ENCODE measurements at regions not wholly inside any gene's neighbourhood (a gene's known extent, or its start where the extent isn't known, plus 50 kb on each side); places are given as distances from the start of the nearest gene placed in this dataset.
"Not testable (repeated sequence)": the region's sequence is repeated elsewhere in the genome, so short reads cannot be mapped to it uniquely, and the experiment has no call there.

DNA sequence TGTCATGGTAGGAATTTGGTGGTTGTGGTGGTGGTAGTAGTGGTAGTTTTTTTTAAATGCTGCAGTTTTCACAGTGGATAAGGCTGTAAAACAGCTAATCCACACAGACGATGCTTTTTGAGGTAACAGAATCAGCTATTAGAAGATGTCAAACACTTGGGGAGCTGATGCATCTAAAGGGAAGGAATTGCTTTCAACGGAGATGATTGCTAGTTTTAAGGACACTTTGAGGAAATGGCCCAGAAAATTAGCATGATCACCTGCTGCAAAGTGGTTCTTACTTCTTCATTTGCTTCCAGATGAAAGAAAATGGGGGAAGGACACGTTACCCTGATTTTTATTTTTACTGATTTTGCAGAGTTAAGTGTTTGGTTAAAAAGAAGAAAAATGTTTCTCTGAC, 178.2 kb upstream of the ATP10B start:
- DNase-seq = no peak

DNA sequence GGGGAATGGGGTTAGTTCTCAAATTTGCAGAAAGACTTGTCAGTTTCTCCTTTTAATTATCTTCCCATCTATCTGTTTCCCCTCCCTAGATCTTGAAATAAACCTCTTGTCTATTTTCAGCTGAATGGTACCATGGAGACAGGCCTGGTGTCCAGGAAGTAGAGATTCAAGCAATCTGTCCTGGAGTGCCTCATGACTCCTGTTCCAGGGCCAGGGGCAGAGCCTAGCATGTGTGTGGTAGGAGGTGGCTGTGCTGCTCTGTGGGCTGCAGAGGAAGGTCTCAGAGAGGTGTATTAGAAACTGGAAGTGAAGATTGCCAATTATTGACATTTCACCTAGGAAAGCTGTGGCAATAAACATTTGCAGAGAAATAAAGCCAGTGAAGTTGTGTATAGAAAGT, 175.8 kb upstream of the ATP10B start:
- no peak for DNase-seq

DNA sequence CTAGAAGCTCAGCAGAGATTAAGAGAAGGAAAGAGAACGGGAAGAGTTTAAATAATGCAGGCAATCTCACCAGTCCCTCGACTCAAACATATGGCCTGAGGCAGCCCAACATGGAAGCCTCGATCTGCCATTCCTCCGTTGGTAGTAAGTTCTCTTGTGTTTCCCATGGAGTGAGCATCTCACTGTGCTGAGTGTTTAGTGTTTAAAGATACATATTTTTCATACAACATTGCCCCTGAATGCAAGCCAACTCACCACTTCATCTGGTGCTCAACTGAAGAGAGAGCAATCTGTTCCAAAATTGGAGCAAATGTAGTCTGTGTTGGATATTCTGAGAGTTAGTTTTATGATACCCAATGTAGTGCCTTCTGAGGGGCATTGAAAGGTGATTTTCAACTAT, 171.5 kb upstream of the ATP10B start:
- DNase-seq = no peak

DNA sequence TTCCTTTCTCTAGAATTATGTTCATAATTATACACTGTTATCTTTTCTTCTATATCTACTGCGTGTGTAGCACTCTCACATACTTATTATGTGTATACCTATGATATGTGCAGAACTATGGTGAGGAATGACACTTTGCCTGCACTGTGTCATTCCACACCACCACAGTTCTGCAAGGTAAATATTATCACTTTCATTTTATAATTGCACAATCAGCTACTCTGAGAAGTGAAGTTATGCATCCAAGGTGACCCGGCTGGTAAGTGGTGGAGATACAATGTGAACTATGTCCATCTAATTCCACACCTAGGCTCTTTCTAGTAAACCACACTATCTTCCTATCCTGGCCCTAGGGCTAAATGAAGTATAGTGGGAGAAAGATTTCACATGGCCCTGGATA, 170.1 kb upstream of the ATP10B start:
- no peak for DNase-seq

DNA sequence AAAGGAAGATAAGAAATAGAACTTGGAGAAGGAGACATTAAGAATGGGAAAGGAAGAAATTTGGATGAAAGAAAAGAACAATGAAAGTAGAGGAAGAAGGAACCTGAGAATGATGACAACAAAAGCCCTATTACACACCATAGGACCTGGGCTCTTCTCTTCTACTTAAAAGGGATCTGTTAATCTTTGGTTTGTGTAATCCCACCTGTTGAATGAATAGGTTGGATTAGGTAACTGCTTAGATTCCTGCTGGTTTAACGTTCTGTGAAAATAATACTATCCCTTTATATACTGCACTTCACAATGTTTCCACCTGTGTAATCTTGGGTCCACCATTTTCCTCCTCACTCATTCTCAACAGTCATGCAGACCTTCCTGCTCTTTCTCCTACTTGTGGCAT, 157.8 kb upstream of the ATP10B start:
- DNase-seq = no peak

DNA sequence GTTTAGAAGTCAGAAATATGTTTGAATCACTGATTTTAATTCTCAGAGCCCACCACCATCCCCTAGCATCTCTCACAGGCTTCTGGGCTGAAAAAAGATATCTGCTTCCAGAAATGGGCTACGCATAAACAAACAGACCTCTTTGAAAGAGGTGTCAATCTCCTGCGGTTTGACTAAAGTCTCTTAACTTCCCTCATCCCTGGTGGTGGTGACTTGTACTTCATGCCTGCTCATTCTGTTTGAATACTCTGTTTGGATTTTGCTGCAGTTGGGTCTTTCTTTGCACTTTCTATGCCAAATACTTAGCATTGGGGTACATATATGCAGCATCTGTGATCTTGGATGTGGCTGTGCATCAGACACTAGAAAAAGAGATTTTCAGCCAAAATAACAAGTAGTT, 157.2 kb upstream of the ATP10B start:
- DNase-seq = no peak

DNA sequence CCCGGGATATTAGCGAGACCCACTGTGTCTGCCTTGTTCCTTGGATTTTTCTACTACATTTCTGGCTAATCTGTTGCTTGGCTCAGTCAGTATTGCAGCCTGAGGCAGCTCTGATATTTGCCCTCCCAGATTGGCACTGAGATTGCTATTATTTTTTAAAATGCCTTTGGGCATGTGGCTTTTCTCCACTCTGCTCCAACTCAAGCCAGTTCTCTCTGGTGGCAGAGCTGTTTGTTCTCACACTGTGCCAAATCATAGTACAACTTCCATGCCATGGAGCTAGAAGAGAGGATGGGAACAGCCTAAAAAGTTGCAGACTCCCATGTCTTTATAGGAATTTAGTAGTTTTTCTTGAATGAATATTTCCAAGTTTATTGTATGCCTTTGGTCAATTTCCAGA, 155.9 kb upstream of the ATP10B start:
- DNase-seq = no peak

DNA sequence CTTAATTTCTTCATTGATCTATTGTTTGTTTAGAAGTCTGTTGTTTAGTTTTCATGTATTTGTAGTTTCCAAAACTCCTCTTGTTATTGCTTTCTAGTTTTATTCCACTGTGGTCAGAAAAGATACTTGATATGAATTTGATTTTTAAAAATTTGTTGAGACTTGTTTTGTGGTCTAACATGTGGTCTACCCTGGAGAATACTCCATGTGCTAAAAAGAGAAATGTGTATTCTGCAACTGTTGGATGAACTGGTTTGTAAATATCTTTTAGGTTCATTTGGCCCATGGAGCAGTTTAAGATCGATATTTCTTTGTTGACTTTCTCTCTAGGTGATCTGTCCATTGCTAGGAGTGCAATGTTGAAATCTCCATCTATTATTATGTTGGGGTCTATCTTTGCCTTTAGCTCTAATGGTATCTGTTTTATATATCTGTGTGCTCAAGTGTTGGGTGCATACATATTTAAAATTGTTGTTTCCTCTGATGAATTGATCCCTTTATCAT, 150.6 kb upstream of the ATP10B start:
- DNase-seq = no peak

DNA sequence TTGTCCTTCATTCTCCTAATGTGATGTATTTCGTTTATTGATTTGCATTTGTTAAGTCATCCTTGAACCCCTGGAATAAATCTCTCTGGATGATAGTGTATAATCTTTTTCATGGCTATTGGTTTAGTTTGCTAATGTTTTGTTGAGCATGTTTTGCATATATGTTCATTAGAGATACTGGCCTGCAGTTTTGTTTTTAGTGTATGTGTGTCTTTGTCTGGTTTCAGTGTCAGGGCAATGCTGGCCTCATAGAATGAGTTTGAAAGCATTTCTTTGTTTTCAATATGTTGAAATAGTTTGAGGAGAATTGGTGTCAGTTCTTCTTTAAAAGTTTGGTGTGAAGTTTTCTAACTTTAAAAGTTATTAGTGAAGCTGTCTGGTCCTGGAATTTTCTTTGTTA, 149.6 kb upstream of the ATP10B start:
- no peak for DNase-seq

DNA sequence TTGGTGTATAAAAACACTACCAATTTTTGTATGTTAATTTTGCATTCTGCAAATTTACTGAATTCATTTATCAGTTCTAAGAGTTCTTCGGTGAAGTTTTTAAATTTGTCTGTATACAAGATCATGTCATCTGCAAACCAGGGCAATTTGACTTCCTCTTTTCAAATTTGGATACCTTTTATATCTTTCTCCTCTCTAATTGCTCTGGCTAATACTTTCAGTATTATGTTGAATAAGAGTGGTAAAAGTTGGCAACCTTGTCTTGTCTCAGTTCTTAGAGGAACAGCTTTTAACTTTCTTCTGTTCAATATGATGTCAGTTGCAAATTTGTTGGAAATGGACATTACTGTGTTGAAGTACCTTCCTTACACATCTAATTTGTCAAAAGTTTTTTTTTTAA, 149.1 kb upstream of the ATP10B start:
- DNase-seq = not testable (repeated sequence)

DNA sequence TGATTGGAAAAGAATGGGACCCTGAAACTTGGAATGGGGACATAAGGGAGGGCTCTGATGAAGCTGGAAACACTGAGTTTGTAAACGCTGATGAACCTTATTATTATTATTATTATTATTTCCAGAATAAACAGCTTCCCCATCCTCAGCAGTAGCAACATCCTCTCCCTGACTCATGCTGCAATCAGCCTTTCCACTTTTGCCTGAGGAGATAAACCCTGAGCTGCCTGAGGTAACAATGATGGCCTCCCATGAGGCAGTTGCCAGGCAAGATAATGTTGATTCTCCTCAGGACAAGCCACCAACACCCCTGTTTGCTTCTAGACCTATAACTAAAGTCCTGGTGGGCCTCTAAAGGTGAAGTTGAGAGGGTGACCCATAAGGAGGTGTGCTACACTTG, 139.2 kb upstream of the ATP10B start:
- no peak for DNase-seq

DNA sequence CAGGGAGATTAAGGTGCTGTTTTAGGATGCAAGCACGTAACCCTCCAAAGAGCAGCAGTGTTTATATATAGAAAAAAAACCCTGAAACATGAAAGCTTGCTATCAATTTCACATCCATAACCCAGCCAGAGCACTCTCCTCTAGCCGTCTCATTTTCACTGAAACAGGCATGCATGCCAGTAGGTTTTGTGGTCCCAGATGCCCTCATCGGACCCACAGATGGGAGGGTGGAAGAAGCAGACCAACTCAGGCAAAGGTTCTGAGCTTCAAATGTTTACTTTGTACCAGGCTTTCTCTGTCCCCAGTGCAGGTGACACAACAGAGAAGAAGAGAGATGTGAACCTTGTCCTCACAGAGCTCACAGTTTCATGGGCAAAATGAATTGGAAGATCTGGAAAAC, 127.4 kb upstream of the ATP10B start:
- no peak for DNase-seq

DNA sequence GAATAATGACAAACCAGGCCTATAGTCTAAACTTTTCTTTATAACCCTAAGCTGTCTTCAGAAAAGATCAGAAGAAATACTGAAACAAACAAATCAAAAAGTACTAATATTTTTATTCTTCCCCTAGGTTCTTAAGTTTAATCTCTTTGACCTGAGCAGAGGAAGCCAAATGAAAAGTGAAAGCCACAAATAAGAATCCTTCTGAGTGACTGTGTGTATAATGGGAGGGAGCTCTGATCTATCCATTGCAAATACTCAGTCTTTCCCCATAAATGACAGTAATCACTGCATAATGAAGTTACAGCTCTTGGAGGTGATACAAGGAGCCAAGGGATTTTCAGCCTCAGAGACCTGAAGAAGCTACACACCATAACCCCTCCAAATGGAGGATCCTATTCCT, 126.9 kb upstream of the ATP10B start:
- no peak for DNase-seq

DNA sequence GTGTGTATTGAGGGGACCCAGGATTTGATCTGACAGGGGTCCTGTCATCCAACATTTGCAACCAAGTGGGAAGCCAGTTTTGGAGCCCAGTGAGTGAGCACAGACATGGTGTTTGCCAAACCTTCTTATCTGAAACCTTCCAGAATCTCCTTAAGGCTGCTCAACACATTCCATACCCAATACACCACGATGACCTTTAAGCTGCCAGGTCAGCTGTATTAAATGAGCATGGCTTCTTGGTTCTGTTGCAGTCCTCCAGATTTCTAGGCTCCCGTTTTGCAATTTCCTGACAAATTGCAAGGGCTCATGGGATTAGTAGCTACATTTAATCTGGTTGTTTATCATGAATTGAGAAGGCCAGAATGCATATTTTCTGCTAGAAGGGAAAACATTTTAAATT, 124.2 kb upstream of the ATP10B start:
- no peak for DNase-seq

DNA sequence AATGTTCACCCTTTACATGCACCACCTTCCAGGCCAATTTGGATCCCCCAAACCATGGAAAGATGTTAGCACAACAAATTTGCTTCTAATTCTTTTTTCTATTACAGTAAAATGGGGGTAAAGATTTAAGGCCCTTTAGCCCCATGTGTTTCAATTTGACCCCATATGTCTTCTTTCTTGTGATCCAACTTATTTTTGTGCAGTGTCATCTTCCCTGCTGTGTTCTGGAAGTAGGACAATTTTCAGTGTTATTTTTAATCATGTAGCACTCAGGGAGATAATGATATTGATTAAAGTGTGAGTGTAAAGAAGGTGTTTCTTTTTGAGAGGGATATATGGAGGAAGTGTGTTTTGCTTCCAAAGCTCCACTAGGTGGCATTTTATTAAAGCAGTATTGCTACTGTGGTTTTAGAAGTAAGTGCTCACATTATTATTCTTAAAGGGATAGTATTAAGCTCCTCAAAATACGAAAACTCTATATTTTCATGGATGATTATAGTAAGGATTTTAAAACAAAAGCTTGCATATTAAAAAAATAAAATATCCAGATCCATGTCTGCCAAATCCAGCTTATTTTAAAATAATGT, 118.7 kb upstream of the ATP10B start:
- DNase-seq = peak; percentile 3

DNA sequence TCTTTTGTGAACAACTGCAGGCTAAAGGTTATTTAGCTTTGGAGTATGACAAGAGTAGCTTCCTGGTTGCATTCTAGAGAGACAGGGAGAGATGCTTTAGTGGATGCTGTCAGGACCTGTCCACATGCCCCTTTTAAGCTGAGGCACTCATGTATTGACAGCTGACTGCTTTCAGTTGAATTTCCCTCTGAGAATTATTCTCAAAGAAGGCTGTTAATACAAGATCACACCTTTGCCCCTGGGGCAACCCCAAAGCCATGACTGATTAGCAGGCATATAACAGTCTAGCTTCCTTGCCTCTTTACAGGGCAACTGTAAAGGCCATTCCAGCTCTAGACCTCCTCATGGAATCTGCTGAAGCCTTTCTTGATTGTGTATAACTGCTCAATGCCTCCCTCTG, 117.6 kb upstream of the ATP10B start:
- DNase-seq = no peak

DNA sequence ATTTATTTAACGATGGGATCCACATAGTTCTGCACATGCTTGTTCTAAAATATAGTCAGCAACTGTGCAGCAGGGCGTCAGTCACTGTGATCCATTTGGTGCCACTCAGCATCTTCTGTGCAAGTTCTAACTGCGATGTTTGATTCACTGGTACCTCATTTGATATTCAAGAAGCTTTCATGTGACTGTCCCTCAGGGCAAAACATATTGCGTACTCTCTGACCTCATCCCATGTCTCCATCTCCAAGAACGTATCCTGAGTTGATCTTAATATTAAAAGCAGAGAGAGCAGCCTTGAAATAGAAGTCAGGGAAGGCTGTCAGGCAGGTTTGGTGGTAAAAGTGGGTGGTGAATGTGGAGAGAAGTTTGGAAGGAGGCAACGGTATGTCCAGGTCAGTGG, 116.5 kb upstream of the ATP10B start:
- no peak for DNase-seq

DNA sequence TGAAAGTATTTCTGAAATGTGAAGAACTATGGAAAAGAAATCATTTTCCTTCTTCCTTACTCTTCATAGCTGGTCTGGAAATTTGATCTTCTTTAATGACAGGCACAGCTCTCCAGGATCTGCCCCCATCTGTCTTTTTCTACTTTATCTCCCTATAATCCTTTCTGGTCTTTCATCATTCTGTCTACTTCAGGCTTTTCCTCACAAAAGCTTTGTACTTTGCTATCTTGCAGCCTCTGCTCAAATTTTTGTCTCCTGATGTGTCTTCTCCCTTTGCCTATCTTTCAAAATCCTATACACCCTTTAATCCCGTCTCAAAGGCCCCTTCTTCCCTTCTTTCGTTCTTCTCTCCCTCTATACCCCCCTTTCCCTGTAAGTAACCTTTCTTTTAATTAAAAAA, 114.9 kb upstream of the ATP10B start:
- DNase-seq = no peak

DNA sequence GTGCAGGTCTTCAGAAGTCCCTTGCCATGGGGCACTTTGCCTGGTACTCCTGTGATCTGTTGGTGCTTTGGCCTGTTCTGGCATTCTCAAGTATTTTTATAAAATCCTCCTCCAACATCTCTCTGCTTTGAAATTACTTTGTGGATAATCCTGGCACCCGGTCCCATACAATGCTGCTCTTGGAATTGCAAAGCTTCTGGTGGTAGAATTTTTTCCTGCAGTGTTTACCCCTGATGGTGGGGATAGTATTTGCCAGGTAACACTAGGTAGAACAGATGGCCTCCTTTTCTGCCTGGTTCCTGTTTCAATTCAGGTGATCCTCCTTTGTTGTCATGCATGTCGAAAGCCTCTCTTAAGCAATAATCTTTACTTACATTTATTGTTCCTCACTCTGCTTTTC, 109.8 kb upstream of the ATP10B start:
- no peak for DNase-seq

DNA sequence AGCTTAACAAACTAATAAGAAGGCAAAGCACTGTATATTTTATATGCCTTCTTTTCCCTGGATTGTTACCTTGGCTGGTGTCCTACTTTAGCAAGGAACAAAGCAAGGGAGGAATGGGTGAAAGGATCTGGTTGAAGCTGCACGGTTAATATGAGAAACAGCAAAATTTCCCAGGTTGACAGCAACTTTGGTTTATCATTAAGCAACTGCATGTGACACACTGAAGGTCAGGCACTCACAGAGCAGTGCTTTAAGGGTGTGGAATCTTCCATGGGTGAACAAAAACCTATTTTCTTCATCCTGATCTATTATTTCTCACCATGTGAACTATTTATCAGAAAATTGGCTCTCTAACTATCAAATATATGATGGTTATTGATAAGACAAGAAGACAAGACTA, 109.0 kb upstream of the ATP10B start:
- no peak for DNase-seq

DNA sequence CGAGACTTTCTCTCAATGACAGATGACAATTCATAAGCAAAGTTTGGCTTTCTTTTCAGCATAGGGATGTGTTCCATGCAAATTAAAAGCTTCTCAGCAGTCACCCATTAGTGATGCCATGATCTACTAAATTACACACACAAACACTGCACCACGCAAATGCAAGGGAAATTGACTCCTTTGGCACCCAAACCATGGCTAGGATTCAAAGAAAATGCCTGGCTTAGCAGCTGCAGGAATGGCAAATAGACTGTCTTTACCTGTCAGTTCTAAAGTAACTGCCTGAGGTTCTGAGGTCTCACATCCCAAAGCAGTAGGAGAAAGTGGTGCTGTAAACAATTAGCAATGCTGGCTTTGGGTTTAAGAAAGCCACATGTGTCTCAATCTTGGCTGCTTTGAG, 108.6 kb upstream of the ATP10B start:
- DNase-seq = no peak

DNA sequence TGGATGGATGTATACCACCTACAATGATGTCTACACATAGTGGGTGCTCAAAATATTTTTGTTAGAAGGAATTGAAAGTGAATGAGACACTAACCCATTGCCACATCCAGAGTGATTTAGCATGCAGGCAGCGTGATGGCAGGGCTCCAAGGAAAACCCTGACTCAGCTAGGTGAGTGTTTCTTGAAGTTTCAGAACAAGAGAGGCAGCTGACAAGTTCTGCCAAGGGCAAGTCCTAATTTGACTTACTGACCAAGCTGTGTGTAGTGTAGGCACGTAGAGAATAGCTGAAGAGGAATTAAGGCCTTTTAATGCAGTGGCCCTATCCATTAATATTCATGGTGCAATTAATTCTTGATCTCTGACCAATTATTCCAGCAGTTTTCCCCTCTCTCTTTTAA, 107.8 kb upstream of the ATP10B start:
- DNase-seq = no peak

DNA sequence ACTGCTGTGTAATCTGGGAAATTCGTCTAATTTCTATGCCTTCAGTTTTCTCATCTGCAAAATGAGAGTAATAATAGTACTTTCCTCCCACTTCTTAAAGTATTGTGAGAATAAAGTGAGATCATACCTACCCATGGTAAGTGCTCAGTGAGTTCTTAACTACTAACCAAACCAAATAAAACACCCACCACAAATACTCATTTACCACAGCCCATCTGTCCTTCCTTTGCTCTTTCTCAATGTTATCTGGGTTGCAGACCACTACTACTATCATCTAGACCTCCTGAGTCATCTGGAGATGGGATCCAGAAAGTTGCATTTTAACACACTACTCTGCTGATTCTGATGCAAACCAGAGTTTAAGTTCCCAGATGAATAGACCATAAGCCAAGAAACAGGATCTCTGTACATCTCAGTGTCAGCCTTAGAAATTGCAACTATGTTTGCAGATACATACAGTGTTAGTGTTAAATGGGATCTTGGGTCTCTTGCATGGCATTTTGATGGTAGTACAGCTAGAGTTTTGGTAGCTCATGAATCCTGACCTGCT, 105.4 kb upstream of the ATP10B start:
- DNase-seq = no peak

DNA sequence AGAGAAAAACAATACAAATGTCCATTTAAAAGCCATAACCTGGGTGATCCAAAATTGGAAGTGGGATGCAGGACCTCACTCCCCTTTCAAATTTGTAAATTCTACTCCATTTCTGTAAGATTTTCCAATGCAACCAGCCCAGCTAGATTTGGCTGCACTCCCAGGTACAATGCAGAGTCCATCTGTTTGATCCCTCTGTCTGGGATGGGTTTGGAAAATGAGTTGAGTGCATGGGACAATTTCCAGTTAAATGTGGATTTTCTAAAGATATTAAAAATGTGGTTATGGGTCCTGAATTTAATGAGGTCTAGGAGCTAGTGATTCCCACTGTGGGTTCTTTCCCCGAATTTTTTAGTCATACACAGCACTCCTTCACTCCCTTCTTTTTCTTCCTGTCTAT, 104.0 kb upstream of the ATP10B start:
- DNase-seq = no peak

DNA sequence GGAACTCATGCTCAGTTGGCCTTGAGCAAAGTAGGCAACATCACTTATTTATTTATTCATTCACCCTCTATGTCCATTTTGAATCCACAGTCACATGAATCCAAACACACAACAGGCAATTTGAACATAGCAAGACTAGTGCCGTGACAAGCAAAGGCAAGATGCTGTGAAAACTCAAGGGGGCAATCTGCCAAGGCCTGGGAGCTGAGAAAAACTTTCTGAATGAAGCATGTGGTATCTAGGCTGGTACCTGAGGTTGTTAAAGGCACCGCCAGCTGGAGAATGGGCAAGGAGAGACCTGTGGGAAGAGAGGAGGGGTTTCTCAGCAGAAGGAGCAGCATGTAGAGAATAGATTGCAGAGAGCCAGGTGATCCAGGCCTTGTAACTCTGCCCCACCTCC, 98.3 kb upstream of the ATP10B start:
- DNase-seq = no peak

DNA sequence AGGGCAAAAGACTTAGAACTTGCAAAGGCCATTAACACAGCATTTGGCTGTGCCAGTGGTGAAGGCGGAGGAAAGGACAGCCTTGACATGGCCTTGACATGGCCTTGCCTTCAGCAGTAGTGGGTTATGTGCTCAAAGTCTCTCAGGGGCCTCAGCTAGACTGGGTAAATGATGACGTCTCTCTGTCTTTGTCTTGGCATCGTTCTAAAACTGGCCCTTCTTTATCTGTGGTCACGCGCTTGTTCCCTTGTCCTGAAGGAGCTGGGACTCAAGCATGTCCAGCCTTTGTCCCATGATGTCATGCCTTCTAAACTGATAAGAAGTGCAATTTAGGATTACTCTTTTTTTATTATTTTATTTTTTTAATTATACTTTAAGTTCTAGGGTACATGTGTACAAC, 88.7 kb upstream of the ATP10B start:
- DNase-seq = no peak

Data from SHP77 treated with DMSO at 0.1 percent for 48 hours (cell line).